Mucosa of stomach (tissue), 1 donor: ENCODE measurements at regions not wholly inside any gene's neighbourhood (a gene's known extent, or its start where the extent isn't known, plus 50 kb on each side); places are given as distances from the start of the nearest gene placed in this dataset.
"Not testable (repeated sequence)": the region's sequence is repeated elsewhere in the genome, so short reads cannot be mapped to it uniquely, and the experiment has no call there.

Source experiments
- H3K27me3 ChIP-seq: one replicate; pipeline ENCODE4 v1.7.0; 2013; ENCODE audit warnings: mild to moderate bottlenecking, low read length; ENCODE audit not compliant: control insufficient read depth, insufficient read depth
- H3K36me3 ChIP-seq: one replicate; pipeline ENCODE4 v1.7.0; 2013; ENCODE audit warnings: low read length; ENCODE audit not compliant: control insufficient read depth, insufficient read depth
- H3K4me1 ChIP-seq: one replicate; pipeline ENCODE4 v1.7.0; 2013; ENCODE audit warnings: mild to moderate bottlenecking, low read length; ENCODE audit not compliant: control insufficient read depth, insufficient read depth
- H3K4me3 ChIP-seq: one replicate; pipeline ENCODE4 v1.7.0; 2013; ENCODE audit warnings: low read length
- H3K9ac ChIP-seq: one replicate; pipeline ENCODE4 v1.7.0; 2013; ENCODE audit warnings: mild to moderate bottlenecking, low read length, moderate library complexity
- H3K9me3 ChIP-seq: one replicate; pipeline ENCODE4 v1.7.0; 2013; ENCODE audit warnings: mild to moderate bottlenecking, low read length, moderate library complexity; ENCODE audit not compliant: control insufficient read depth
- donor health status: Pancreatic carcinoma.

DNA sequence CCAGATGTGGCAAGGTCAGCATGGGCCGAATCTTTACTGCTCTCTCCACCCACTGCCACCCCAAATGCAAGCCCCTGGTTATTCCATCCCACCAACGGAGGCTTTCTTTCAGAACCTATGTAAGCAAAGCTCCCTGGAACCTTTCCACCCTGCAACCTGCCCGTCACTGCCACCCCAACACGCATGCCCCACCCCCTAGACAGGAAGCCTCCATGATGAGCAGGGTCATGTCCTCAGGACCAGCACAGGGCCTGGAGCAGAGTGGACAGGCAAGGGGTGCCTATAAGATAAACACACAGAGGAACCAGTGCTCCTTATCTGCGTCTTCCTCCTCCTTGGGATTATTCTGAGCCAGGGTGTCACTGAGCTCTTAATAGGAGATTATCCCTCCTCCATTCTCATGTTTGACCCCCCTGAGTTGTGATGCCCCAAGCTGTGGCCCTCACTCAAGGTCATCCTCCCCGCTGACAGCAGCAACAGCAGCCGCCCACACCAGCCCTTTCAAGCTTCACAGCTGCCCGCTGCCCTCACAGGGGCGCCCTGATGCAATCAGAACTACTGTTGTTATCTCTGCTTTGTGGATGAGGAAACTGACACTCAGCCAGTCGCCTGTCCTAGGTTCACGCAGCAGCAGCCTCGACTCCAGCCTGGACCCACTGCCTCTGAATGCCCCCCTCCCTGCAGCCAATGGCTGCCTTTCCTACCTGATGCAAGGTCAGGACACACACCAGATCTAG lies 647.3 kb downstream of the TBC1D22A start:
- no peaks in the 10 kb centered on the region for H3K9me3 ChIP-seq
- no peaks in the 10 kb centered on the region for H3K4me1 ChIP-seq
- no peaks in the 10 kb centered on the region for H3K36me3 ChIP-seq
- no peaks in the 10 kb centered on the region for H3K27me3 ChIP-seq
- H3K9ac ChIP-seq: no peak overlapping the region
- no peak overlapping the region for H3K4me3 ChIP-seq

DNA sequence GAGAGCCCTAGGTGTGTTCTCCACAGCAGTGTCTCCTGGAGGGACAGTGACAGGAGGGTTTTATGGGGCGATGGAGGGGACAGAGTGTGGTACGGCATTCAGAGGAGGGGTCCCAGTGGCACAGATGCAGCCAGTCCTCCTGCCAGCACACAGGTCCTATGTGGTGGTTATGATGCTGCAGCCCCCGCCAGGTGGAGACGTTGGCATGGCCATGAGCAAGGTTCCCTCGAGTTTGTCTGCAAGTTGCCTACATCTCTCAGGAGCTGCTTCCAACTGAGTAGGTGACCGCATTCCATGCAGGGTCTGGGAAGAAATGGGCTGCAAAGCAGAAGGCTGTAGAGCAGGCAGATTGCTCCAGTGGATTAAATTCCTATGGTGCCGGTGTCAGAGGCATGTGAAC lies 646.0 kb downstream of the TBC1D22A start:
- no peaks in the 10 kb centered on the region for H3K27me3 ChIP-seq
- no peak overlapping the region for H3K4me3 ChIP-seq
- no peak overlapping the region for H3K9ac ChIP-seq
- no peaks in the 10 kb centered on the region for H3K9me3 ChIP-seq
- H3K4me1 ChIP-seq: no peaks in the 10 kb centered on the region
- H3K36me3 ChIP-seq: no peaks in the 10 kb centered on the region

- no peaks in the 10 kb centered on the region for H3K36me3 ChIP-seq
- H3K9ac ChIP-seq: no peak overlapping the region
These were observed 645.1 kb downstream of the TBC1D22A start for GRCh38 chr22:47407461-47408025.

DNA sequence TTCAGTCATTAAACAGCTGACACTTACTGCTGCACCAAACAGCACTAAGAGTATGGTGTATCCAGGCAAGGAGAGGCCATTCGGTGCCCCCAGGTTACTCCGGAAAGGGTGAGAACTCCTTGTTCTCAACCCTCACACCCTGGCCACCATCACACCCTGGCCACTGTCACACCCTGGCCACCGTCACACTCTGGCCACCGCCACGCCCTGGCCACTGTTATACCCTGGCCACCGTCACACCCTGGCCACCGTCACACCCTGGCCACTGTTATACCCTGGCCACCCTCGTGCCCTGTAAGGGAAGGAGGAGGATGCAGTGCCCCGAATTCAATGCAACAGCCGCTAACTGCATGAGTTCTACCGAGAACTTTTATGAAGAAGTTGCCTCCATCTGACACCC lies 644.4 kb downstream of the TBC1D22A start:
- Histone ChIP-seq H3K36me3 (no peaks in the 10 kb centered on the region), H3K27me3 (no peaks in the 10 kb centered on the region), H3K4me1 (no peaks in the 10 kb centered on the region), H3K9me3 (no peaks in the 10 kb centered on the region), H3K9ac (no peak overlapping the region), H3K4me3 (no peak overlapping the region)

More at GRCh38 chr22:47407461-47408025, 645.1 kb downstream of the TBC1D22A start:
- H3K9me3 ChIP-seq: no peaks in the 10 kb centered on the region
- no peaks in the 10 kb centered on the region for H3K27me3 ChIP-seq
- H3K4me3 ChIP-seq: no peak overlapping the region
- H3K4me1 ChIP-seq: no peaks in the 10 kb centered on the region

DNA sequence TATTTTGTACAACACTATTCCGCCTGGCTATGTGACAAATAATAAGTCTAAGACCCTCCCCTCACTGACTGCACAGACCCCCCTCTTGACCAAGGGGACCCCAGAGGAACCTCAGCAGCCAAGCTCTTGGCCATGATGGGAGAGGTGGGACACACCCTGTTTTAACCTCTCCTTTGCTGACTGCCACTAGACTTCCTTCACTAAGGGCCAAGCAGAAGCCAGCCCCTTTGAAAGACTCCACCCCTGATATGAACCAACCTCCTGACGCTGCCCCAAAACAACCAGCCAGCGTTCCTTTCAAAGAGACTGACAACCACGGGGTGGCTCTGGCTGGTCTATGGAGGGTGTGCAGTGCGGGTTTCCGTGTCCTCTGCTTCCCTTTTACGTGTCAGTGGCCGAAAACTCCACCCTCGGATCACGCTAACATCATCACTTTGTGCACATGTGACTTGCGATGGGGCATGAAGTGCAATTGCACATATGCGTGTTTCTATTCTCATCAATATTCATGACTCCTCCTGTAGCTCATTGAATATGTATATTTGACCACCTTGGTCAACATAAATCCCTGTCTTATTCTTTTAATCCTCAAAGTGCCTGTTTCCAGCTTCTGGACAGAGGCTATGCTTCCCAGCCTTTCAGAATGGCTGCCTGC lies 643.9 kb downstream of the TBC1D22A start:
- H3K4me1 ChIP-seq: no peaks in the 10 kb centered on the region
- no peak overlapping the region for H3K9ac ChIP-seq
- H3K36me3 ChIP-seq: no peaks in the 10 kb centered on the region
- no peak overlapping the region for H3K4me3 ChIP-seq
- no peaks in the 10 kb centered on the region for H3K9me3 ChIP-seq
- H3K27me3 ChIP-seq: no peaks in the 10 kb centered on the region

- not testable (repeated sequence) for H3K27me3 ChIP-seq, H3K4me3 ChIP-seq, H3K9me3 ChIP-seq, H3K9ac ChIP-seq, H3K36me3 ChIP-seq, H3K4me1 ChIP-seq
These were observed 642.8 kb downstream of the TBC1D22A start for GRCh38 chr22:47405222-47405621.

DNA sequence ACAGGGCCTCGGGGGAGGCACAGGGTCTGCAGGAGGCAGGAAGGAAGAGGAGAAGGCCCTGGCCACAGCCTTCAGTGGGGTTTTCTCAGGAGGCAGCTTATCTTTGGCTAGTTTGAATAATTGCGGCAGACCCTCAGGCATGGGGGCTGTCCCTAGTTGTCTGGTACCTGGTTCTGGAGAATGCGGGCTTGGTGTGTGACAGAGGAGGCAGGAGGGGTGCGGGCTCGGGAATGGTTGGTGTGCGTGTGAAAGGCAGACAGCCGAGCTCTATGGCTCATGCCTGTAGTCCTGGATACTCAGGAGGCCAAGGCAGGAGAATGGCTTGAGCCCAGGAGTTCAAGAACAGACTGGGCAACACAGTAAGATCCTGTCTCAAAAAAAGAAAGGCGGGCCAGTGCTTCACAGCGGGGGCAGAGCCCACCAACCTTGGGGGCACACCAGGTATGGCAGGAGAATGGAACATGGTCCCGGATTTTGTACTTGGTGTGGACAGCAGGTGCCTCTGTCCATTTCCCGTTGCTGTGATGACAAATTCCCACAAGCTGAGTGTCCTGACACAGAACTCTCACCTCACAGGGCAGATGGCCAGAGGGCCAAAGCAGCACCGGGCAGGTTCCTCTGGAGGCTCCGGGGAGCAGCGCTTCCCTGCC lies 640.6 kb downstream of the TBC1D22A start:
- Histone ChIP-seq H3K9ac (no peak overlapping the region), H3K36me3 (no peaks in the 10 kb centered on the region), H3K27me3 (no peaks in the 10 kb centered on the region), H3K4me3 (no peak overlapping the region), H3K9me3 (no peaks in the 10 kb centered on the region), H3K4me1 (no peaks in the 10 kb centered on the region)

DNA sequence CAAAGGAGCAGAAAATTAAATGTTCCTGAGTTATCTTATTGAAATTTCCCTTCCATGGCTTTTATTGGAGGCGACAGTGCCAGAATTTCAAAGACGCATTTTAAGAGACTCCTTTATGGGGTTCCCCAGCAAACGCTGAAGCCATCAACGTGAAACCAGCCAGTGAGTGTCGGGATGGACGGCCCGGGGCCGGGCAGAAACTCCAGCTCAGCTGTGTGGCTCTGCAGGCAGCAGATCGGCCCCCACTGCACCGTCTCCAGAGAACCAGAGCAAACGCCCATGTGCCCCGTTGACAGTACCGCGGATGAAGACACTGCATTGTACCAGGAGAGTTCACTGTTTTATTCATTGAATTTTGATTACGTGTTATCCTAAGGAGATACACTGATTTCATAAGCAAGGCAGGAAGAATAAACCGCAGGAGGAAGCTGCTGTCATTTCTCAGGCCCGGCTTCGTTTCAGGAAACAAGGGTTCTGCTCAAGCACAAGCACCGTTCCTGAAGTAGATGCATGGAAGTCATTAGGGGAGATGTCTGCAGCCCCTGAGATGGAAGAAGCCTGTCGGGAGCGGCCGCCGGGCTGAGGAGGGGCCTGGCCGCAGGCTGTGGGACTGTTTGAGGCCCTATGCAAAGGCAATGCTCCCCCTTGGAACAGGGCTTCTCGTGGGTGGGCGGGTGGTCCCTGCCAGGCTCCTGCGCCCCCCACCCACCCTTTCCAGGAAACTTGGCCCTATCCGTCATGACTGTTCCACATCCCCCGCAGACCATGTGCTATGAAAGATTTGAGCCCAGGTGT lies 639.7 kb downstream of the TBC1D22A start:
- Histone ChIP-seq H3K9ac (no peak overlapping the region), H3K4me3 (no peak overlapping the region), H3K4me1 (no peaks in the 10 kb centered on the region), H3K27me3 (no peaks in the 10 kb centered on the region), H3K9me3 (no peaks in the 10 kb centered on the region), H3K36me3 (no peaks in the 10 kb centered on the region)

- H3K9ac ChIP-seq: no peak overlapping the region
- no peaks in the 10 kb centered on the region for H3K27me3 ChIP-seq
- H3K4me3 ChIP-seq: no peak overlapping the region
- no peaks in the 10 kb centered on the region for H3K36me3 ChIP-seq
- no peaks in the 10 kb centered on the region for H3K9me3 ChIP-seq
- no peaks in the 10 kb centered on the region for H3K4me1 ChIP-seq
These were observed 639.1 kb downstream of the TBC1D22A start for GRCh38 chr22:47401592-47401898.

DNA sequence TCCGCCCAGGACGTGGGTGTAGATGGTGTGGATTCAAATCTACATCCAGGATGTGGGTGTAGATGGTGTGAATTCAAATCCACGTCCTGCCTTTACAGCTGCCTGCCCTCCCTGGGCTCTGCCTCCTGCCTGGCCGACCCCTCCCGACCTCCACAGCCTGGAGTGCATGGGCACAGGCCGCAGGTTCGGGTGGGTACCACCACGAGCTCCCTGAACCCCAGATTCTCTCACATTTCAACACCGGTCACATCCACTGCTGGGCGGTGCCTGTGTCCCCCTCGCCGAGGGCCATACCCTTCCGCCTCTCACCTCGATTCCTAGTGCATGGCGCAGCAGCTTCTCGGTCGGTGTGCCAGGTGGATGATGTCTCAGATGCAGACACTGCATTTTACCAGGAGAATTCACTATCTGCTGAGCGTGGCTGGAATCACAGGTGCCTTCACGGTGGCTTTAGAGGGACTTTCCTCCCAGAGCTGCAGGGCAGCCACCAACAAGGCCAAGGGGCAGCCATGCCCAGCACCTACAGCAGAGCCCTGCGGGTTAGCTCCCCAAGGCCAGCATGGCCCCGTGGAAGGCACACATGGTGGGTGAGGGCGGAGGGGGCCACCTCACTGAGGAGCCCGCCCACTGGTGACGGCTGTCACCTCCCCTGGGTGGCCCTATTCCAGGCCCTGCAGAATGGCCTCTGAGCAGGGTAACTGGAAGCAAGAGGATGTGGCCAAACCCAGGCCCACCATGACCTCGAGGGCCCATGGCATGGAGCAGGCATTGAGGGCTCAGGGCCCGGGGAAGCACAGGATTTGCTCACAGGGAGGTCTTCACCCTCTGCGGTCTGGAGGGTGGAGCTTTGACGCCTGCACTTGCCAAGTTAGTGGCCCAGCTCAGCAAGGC lies 638.5 kb downstream of the TBC1D22A start:
- no peaks in the 10 kb centered on the region for H3K4me1 ChIP-seq
- no peaks in the 10 kb centered on the region for H3K36me3 ChIP-seq
- no peak overlapping the region for H3K9ac ChIP-seq
- H3K27me3 ChIP-seq: no peaks in the 10 kb centered on the region
- H3K4me3 ChIP-seq: no peak overlapping the region
- no peaks in the 10 kb centered on the region for H3K9me3 ChIP-seq

DNA sequence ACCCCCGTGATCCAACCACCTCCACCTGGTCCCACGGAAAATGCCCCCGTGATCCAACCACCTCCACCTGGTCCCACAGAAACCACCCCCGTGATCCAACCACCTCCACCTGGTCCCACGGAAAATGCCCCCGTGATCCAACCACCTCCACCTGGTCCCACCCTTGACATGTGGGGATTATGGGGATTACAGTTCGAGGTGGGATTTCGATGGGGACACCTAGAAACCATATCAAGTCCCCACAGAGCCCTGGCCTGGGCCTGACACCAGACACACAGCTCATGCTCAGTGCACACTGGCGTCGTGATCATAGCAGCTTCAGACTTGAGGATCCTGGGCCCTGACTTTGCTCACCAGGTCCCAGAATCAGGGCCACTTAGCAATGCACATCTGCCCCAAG lies 637.7 kb downstream of the TBC1D22A start:
- not testable (repeated sequence) for H3K9ac ChIP-seq, H3K36me3 ChIP-seq, H3K9me3 ChIP-seq, H3K4me1 ChIP-seq, H3K4me3 ChIP-seq, H3K27me3 ChIP-seq
